Skin epidermis (tissue), 12 donors: ENCODE measurements at regions not wholly inside any gene's neighbourhood (a gene's known extent, or its start where the extent isn't known, plus 50 kb on each side); places are given as distances from the start of the nearest gene placed in this dataset.
"Not testable (repeated sequence)": the region's sequence is repeated elsewhere in the genome, so short reads cannot be mapped to it uniquely, and the experiment has no call there.

ENCODE experiments used
- H3K27ac ChIP-seq, 21 experiments: fragments of 200-600 bp; sonication (generic) in 11 of 21; one replicate each; pipeline ENCODE4 v1.5.0; 2020; ENCODE audit warnings: mild to moderate bottlenecking in 3 of 21, inconsistent platforms in 2 of 21, moderate library complexity in 2 of 21
- H3K4me3 ChIP-seq, 7 experiments: fragments of 200-600 bp; sonication (generic) in 2 of 7; one replicate each; pipeline ENCODE4 v1.5.0; 2020; ENCODE audit warnings: inconsistent platforms in 2 of 7, mild to moderate bottlenecking in 2 of 7, moderate library complexity in 1 of 7

DNA sequence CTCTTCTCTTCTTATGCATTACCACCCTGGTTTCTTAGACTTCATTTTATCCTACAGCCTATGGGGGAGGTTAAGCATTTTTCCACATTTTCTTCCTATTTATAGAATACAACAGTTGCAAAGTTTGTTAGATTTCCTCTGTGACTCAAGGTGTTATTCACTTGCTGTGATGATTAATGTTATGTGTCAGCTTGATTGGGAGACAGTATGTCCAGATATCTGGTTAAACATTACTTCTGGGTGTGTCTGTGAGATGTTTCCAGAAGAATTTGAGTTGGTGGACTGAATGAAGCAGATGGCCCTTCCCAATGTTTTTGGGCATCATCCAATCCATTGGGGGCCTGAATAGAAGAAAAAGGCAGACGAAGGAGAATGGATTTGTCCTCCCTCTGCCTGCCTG is 131.3 kb downstream of the C6orf118 start:
- Histone ChIP-seq H3K4me3 (no peak overlapping the region), H3K27ac (no peak overlapping the region)

DNA sequence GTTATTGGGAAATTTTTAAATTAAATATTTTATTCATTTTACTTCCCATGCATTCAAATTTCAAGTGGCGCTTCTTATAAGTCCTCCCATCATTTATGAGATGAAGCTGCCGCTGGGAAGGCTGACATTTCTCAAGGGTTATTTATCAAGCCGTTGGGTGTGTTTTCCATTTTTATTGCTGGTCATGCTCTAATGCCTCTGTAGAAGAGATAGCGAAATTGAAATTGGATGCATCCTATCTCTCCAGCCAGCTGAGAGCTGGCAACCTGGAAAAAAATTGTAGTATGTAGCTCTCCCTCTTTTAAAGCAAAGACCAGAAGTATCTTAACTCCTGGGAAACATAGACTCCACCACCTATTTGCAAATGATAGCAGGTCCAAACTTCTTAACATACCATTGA is 135.9 kb downstream of the C6orf118 start:
- Histone ChIP-seq H3K4me3 (no peak overlapping the region), H3K27ac (no peak overlapping the region)

DNA sequence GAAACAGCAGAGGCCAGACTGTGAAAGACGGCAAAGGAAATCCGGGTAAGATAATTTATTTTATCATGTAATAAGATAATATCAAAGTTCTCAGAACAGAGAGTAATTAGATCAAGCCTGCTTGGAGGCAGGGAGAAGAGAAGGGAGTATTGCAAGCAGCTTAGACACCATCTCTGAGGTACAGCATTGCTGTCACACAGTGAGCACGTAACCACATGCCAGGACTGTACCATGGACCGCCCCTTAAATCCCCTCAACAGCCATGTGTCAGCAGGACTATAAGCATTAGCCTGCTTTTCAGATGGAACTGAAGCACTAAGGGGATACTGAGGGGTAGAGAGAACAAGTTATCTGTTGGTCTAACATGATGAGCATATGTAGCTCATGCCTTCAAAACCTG is 141.5 kb downstream of the C6orf118 start:
- H3K4me3 ChIP-seq = no peak overlapping the region

DNA sequence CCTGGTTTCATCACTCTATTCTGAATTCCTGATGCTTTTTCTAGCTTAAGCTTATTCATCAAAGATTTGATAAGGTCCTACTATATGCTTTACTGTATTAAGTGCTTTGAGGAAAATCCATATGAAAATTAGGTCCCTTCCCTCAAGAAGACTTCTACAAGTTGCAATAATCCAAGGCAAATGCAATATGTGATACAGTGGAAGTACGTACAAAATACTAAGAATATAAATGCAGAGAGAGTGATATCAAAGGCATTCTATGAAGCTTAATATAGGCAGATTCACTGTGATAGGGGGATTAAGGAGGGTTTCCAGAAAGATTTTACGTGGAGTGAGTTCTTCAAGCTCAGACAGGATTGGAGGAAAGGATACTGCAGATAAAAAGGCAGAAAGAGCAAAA is 142.1 kb downstream of the C6orf118 start:
- H3K27ac ChIP-seq = no peak overlapping the region
- no peak overlapping the region for H3K4me3 ChIP-seq

More for the DNA sequence above, 141.5 kb downstream of the C6orf118 start:
- no peak overlapping the region for H3K27ac ChIP-seq

DNA sequence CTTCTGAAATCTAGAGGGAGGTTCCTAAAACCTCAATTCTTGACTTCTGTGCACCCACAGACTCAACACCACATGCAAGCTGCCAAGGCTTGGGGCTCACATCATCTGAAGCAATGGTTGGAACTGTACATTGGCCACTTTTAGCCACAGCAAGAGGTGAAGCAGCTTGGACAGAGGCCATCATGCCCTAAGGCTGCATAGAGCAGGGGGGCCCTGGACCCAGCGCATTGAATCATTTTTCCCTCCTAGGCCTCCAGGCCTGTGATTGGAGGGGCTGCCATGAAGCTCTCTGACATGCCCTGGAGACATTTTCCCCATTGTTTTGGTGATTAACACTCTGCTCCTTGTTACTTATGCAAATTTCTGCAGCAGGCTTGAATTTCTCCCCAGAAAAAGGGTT is 145.9 kb downstream of the C6orf118 start:
- Histone ChIP-seq H3K4me3 (no peak overlapping the region), H3K27ac (no peak overlapping the region)

DNA sequence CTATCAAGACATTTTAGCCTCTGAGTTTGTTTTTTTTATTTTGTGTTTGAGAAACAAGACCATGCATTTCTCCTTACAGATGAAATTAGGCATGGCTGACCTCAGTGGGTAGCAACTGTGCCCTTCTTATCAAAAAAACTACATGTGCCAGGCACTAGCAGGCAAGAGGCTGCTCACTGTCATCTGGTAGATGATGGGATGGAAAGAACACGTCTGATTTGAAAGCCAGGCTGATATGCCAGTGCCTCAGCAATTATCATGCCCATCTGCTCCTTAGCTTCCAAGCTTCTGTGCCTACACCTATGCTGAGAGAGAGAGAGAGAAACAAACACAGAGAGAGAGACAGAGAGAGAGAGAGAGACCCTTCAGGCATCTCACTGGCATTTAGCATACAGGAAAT is 149.9 kb downstream of the C6orf118 start:
- H3K27ac ChIP-seq = no peak overlapping the region
- H3K4me3 ChIP-seq = no peak overlapping the region

DNA sequence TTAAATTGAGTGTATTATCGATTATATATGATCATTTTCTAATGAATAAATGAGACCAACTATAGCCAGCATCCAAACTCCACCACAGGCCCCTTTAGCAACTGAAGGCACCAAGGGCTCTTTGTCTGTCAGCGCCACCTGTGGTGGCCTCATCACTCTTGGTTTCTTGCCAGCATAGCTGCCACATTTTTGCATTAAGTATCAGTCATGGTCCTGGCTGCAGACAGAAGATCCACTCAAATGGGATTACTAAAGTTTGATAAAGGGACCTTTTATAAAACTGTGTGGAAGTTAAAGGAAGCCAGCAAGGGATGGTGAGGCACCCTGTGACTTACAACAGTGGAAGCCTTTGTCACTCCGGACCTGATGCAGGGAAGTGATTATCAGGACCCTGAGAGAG is 162.9 kb downstream of the C6orf118 start:
- H3K4me3 ChIP-seq = no peak overlapping the region
- H3K27ac ChIP-seq = no peak overlapping the region

DNA sequence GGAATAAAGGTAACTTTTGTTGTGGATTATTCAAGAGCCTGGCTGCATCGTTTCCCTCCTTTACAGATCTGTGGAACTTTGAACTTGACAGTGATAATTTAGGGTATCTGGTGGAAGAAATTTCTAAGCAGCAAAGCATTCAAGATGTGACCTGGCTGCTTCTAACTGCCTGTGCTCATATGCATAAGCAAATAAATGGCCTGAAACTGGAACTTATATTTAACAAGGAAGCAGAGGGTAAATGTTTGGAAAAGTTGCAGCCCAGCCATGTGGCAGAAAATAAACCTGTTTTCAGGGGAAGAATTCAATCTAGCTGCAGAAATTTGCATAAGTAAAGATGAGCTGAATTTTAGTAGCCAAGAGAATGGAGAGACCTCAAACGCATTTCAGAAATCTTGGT is 173.5 kb downstream of the C6orf118 start:
- H3K27ac ChIP-seq = no peak overlapping the region

DNA sequence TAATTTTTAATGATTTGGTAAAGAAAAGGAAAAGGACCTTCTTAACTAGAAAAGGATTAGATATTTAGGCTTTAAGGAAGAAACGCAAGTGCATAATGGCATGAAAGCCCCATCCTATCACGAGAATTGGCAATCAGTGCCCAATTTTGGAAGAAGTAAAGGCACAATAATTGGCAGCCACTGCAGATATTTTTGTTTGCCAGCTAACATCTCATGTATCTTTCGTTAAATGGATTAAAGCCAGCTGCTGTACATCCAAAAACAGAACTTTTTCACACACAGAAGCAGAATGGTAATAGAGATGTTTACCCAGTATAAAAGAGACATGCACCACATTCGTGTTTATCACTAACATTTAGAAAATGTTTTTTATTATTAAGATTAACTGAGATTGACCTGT is 180.3 kb downstream of the C6orf118 start:
- Histone ChIP-seq H3K4me3 (no peak overlapping the region), H3K27ac (no peak overlapping the region)

More for the DNA sequence above, 173.5 kb downstream of the C6orf118 start:
- no peak overlapping the region for H3K4me3 ChIP-seq

DNA sequence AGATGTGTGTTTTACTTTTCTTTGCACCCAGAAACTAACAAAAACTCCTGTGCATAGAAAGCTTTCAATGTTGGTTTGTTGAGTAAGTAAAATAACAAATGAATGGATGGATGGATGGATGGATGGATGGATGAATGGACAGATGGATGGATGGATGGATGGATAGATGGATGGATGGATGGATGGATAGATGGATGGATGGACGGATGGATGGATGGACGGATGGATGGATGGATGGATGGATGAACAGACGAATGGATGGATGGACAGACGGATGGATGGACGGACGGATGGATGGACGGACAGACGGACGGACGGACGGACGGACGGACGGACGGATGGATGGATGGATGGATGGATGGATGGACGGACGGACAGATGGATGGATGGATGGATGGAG is 181.7 kb downstream of the C6orf118 start:
- H3K4me3 ChIP-seq, H3K27ac ChIP-seq: not testable (repeated sequence)

DNA sequence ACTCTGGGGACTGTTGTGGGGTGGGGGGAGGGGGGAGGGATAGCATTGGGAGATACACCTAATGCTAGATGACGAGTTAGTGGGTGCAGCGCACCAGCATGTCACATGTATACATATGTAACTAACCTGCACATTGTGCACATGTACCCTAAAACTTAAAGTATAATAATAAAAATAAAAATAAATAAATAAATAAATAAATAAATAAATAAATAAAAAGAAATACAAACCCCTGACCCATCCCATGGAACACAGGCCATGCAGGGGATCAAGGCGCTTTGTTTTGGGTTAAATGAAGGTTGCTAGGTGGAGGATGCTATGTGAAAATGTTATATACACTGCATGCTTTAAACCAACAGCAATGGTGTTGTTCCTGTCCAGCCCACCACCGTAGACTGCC is 184.7 kb downstream of the C6orf118 start:
- not testable (repeated sequence) for H3K27ac ChIP-seq

DNA sequence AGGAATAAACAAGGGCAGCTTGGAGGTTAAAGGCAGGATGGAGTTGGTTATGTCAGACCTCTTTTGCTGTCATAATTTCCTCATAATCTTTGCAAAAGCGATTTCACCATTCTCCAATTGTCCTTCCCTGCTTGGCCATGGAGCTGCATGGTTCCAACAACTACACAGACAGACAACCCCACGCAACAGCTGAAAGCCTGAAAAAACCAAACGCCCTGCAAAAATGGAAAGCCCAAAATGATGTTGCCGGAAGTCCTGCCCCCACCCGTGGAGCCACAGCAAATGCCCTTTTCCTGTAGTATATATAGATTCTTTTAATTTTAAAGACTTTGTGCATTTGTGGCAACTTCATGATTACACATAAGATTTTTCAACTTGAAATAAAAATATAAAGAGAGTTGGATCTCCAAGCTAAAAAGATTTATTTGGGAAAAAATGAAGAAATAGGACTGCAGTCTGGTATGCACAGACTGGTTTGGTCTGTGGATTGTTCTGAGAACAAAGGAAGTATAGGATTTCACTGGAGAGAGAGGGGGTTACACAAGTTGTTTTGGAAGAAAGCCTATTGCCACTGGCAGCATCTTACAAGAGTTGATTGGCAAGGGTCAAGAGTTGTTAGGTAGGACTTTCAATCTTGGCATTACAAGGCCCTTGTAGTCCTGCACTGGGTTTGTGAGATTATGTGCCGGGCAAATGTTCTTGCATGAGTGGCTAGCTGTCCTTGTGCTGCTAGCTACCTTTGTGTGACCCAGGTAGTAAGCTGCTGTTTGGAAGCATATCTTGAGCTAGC is 190.0 kb downstream of the C6orf118 start:
- H3K27ac ChIP-seq = no peak overlapping the region
- H3K4me3 ChIP-seq = no peak overlapping the region

More for the DNA sequence above, 184.7 kb downstream of the C6orf118 start:
- H3K4me3 ChIP-seq = not testable (repeated sequence)

DNA sequence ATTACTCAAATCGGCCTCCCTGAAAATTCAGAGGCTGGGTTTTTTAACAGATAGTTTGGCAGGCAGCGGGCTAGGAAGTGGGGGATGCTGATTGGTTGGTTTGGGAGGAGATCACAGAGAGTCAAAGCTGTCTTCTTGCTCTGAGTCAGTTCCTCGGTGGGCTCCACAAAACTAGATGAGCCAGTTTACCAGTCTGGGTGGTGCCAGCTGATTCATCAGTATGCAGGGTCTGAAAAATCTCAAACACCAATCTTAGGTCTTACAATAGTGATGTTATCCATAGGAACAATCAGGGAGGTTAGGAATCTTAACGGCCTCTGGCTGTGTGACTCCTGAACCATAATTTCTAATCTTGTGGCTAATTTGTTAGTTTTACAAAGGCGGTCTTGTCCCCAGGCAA is 190.7 kb downstream of the C6orf118 start:
- H3K4me3 ChIP-seq = no peak overlapping the region
- no peak overlapping the region for H3K27ac ChIP-seq

DNA sequence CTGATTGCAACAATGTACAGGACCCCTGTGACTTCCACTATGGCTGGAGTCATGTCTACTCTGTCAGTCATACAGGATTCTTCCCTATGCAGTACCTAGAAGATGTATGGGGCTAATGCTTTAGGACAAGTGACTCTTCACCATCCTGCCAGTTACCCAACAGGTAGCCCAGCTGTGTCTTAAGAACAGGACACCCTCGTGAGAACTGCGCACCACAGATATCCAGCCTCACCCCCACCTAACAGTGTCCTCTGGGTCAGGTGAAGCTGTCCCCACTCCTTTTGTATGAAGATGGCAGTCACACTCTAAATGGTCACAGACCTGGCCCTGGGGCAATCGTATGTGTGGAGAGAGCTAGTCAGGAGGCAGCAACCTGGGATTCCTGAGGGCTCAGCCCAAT is 191.6 kb downstream of the C6orf118 start:
- H3K4me3 ChIP-seq = no peak overlapping the region
- H3K27ac ChIP-seq = no peak overlapping the region

DNA sequence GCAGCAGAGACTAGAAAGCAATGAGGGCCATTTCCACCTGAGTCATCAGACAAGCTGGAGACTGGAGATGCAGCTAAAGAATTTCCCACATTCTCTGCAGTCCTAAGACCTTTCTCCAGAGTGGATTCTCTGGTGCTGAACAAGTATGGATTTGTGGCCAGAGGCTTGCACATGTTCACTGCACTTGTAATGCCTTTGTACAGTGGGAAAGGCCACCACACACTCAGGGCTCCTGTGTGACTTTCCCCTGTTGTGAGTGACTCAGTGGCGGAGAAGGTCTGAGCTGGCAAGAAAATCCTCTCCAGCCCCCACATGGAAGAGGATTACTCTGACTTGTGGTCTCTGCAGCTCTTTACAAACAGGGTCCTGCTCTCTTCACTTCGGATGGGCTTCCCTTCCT is 192.3 kb downstream of the C6orf118 start:
- Histone ChIP-seq H3K4me3 (no peak overlapping the region), H3K27ac (no peak overlapping the region)

DNA sequence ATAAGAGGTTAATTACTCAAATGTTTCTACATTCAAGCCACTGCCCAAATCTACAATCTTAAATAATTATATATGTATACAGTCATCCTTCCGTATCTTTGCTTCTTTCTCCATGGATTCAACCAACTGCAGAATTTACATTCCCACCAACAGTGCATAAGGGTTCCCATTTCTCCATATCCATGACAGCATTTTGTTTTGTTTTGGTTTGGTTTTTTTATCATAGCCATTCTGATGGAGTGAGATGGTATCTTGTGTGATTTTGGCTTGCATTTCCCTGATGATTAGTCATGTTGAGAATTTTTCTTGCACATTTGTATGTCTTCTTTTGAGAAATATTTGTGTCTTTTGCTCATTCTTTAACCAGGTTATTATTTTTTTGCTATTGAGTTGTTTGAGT is 198.5 kb downstream of the C6orf118 start:
- Histone ChIP-seq H3K27ac (no peak overlapping the region), H3K4me3 (no peak overlapping the region)

DNA sequence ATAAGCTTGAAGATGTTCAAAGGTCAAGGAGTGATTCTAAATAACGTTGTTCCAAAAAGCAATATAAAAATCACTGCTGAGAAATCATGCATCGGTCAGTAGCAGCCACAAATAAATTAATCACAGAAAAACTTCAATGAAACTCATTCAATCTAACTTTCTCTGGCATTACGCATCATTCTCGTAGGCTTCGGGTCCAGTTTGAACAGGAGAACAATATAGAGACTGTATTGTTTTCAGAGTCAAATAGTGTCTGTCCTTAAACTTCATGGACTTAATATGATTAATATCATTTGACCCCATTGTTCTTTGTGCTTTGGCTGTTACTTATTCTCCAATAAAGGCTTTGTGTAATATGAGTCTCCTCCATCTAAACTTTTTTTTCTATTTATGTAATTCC is 200.4 kb downstream of the C6orf118 start:
- Histone ChIP-seq H3K27ac (no peak overlapping the region), H3K4me3 (no peak overlapping the region)

DNA sequence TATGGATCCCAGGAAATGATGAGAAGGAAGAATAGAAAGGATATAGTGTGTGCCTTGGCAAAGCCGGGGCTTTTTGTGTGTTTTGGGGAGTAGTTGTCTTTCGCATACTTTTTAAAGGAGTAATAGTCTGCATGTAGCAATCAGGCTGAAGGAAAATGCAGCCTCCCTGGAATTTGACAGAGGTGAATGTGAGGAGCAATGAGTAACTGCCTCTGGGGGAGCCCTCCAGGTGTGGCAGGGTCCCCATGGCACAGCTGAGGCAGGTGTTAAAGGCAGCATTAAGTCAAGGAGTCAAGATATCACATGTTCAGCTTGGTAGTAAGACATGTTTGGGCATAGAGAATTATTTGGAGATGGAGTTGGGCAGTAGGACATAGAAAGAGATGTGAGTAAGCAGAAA is 203.1 kb downstream of the C6orf118 start:
- Histone ChIP-seq H3K27ac (no peak overlapping the region), H3K4me3 (no peak overlapping the region)

DNA sequence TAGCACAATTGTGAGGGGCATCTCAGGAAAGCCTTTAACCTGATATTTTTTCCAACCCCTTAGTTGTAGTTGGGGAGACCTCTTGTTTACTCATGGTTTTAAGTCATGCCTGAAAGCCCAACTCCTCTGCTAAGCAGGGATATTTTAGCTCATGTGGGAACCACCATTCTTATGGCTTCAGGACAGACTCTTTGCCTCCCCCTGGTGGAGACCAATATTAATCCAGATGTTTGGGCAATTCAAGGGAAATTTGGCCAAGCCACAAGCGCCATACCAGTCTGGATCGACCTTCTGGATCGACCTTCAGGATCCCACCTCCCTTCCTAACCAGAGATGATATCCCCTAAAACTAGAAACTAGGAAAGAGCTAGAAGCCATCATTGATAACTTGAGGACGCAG is 211.2 kb downstream of the C6orf118 start:
- H3K4me3 ChIP-seq = no peak overlapping the region
- no peak overlapping the region for H3K27ac ChIP-seq

DNA sequence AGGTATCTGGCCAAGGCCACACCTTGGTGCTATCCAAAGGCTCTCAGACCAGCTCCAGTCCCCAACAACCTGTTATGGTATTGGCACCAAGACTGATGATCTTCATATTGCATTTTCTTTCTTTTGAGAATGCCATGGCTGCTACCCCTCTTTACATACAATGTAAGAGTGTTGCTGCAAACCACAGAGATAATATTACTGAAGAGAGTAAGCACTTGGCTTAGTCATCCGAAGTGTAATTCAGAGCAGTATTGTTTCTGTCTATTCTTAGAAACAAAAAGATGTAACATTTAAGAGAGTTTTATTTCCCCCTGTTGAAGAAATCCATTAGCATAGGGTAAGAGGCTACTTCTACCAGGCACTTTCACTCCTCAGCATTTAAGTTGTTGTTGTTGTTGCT is 212.5 kb downstream of the C6orf118 start:
- H3K27ac ChIP-seq = no peak overlapping the region
- H3K4me3 ChIP-seq = no peak overlapping the region

DNA sequence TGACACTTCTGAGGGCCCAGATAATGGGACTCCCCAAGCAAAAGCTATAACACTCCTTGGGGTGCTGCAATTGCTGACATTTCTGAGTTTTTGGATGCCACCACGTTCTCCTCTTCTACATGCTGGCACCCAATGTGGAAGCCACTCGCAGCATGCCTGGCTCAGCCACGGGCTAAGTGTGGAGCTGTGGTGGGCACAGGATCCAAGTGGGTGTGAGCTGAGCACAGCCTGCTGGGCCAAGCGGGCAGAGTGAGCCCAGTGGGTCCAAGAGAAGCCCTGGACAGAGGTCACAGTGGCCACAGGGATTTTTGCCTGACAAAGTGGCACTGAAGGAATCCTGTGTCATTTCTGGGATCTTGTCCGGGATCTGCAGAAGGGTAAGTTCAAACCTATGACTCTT is 213.2 kb downstream of the C6orf118 start:
- Histone ChIP-seq H3K27ac (no peak overlapping the region), H3K4me3 (no peak overlapping the region)
